ENCODE measurements at regions not wholly inside any gene's neighbourhood (a gene's known extent, or its start where the extent isn't known, plus 50 kb on each side); places are given as distances from the start of the nearest gene placed in this dataset.

- Mint-ChIP-seq H3K4me3 (no peak overlapping the region), H3K9me3 (peaks cover 0 to 5% (median 4%) of the 10 kb centered on the region in 3 donors), H3K4me1 (peaks cover 5 to 15% (median 10%) of the 10 kb centered on the region in 3 donors), H3K27me3 (peaks cover 4 to 21% of the 10 kb centered on the region in 2 donors), H3K27ac (no peak overlapping the region), H3K36me3 (peaks cover 3% of the 10 kb centered on the region)
- Histone ChIP-seq H3K36me3 (ENCODE audit: control insufficient read depth in 2 of 2, extremely low read depth in 1 of 2, insufficient read depth in 1 of 2, low read length in 1 of 2) (no peaks in the 10 kb centered on the region), H3K27me3 (replicated peaks in 1 of 2; ENCODE audit: control insufficient read depth in 2 of 2, extremely low read depth in 1 of 2, insufficient read depth in 2 of 2, low read length in 1 of 2) (peaks cover 0 to 24% of the 10 kb centered on the region in 2 experiments), H3K4me3 (ENCODE audit: control insufficient read depth in 1 of 2, extremely low read depth in 1 of 2, low read length in 1 of 2) (no peak overlapping the region), H3K9me3 (no peaks in the 10 kb centered on the region), H3K27ac (ENCODE audit: low read length) (no peak overlapping the region), H3K4me1 (ENCODE audit: control insufficient read depth in 1 of 2, extremely low read depth in 1 of 2, insufficient read depth in 2 of 2, low read length in 2 of 2) (peaks cover 0 to 6% of the 10 kb centered on the region in 2 experiments)
- WGBS (ENCODE audit: insufficient coverage): 91% methylated on average over 2 of the region's 5 CpGs
- POLR2A ChIA-PET: no interaction called here
- CTCF ChIA-PET: no interaction called here
- DNase-seq (no peak), ATAC-seq (replicated peaks in 1 of 4) (no peak)
These were observed 393.4 kb downstream of the SEC14L1 start for GRCh38 chr17:77534137-77534536.

- ChIA-PET POLR2A (interaction anchor here in 1 of 2 donors (0.6 kb wide), 1 partner anchor 433 kb away, joined by 3 read pairs; no protein-coding TSS in a partner anchor), CTCF (no interaction called here)
- peaks cover 0 to 18% of the 10 kb centered on the region in 2 donors for H3K27me3 Mint-ChIP-seq
- peaks cover 7 to 11% (median 9%) of the 10 kb centered on the region in 3 donors for H3K4me1 Mint-ChIP-seq
- H3K36me3 Mint-ChIP-seq: peaks cover 3% of the 10 kb centered on the region
- H3K9me3 ChIP-seq: no peaks in the 10 kb centered on the region
- no peak for DNase-seq
- H3K27ac ChIP-seq (ENCODE audit: low read length): no peak overlapping the region
- peak in 2 of 4 experiments; percentile 48 to 60 for ATAC-seq (replicated peaks in 1 of 4)
- no peak overlapping the region for H3K27ac Mint-ChIP-seq
- H3K4me1 ChIP-seq (ENCODE audit: control insufficient read depth in 1 of 2, extremely low read depth in 1 of 2, insufficient read depth in 2 of 2, low read length in 2 of 2): peaks cover 0 to 4% of the 10 kb centered on the region in 2 experiments
- WGBS (ENCODE audit: insufficient coverage): 38% methylated on average over 6 of the region's 10 CpGs
- H3K9me3 Mint-ChIP-seq: peaks cover 0 to 5% (median 4%) of the 10 kb centered on the region in 3 donors
- peaks cover 0 to 17% of the 10 kb centered on the region in 2 experiments for H3K27me3 ChIP-seq (replicated peaks in 1 of 2; ENCODE audit: control insufficient read depth in 2 of 2, extremely low read depth in 1 of 2, insufficient read depth in 2 of 2, low read length in 1 of 2)
- H3K4me3 ChIP-seq (ENCODE audit: control insufficient read depth in 1 of 2, extremely low read depth in 1 of 2, low read length in 1 of 2): no peak overlapping the region
- H3K4me3 Mint-ChIP-seq: no peak overlapping the region
- H3K36me3 ChIP-seq (ENCODE audit: control insufficient read depth in 2 of 2, extremely low read depth in 1 of 2, insufficient read depth in 1 of 2, low read length in 1 of 2): no peaks in the 10 kb centered on the region
These were observed 394.7 kb downstream of the SEC14L1 start for GRCh38 chr17:77535435-77535834.

GRCh38 chr17:77535892-77536291, 395.1 kb downstream of the SEC14L1 start:
- H3K9me3 ChIP-seq: no peaks in the 10 kb centered on the region
- ChIA-PET CTCF (no interaction called here), POLR2A (interaction anchor here in 1 of 2 donors (0.6 kb wide), 1 partner anchor 433 kb away, joined by 3 read pairs; no protein-coding TSS in a partner anchor)
- no peak overlapping the region for H3K4me3 ChIP-seq (ENCODE audit: control insufficient read depth in 1 of 2, extremely low read depth in 1 of 2, low read length in 1 of 2)
- Mint-ChIP-seq H3K27ac (no peak overlapping the region), H3K9me3 (peaks cover 0 to 5% (median 4%) of the 10 kb centered on the region in 3 donors), H3K36me3 (peaks cover 3% of the 10 kb centered on the region), H3K27me3 (peaks cover 0 to 14% of the 10 kb centered on the region in 2 donors), H3K4me1 (peaks cover 7 to 11% (median 10%) of the 10 kb centered on the region in 3 donors), H3K4me3 (no peak overlapping the region)
- peaks cover 0 to 4% of the 10 kb centered on the region in 2 experiments for H3K4me1 ChIP-seq (ENCODE audit: control insufficient read depth in 1 of 2, extremely low read depth in 1 of 2, insufficient read depth in 2 of 2, low read length in 2 of 2)
- H3K27ac ChIP-seq (ENCODE audit: low read length): no peak overlapping the region
- no peaks in the 10 kb centered on the region for H3K36me3 ChIP-seq (ENCODE audit: control insufficient read depth in 2 of 2, extremely low read depth in 1 of 2, insufficient read depth in 1 of 2, low read length in 1 of 2)
- peaks cover 0 to 18% of the 10 kb centered on the region in 2 experiments for H3K27me3 ChIP-seq (replicated peaks in 1 of 2; ENCODE audit: control insufficient read depth in 2 of 2, extremely low read depth in 1 of 2, insufficient read depth in 2 of 2, low read length in 1 of 2)
- no CpG with 5 or more reads among the region's 6 CpGs for WGBS (ENCODE audit: insufficient coverage)
- ATAC-seq (replicated peaks in 1 of 4) (no peak), DNase-seq (no peak)

- Histone ChIP-seq H3K4me1 (ENCODE audit: control insufficient read depth in 1 of 2, extremely low read depth in 1 of 2, insufficient read depth in 2 of 2, low read length in 2 of 2) (peaks cover 0 to 5% of the 10 kb centered on the region in 2 experiments), H3K4me3 (ENCODE audit: control insufficient read depth in 1 of 2, extremely low read depth in 1 of 2, low read length in 1 of 2) (no peak overlapping the region), H3K36me3 (ENCODE audit: control insufficient read depth in 2 of 2, extremely low read depth in 1 of 2, insufficient read depth in 1 of 2, low read length in 1 of 2) (no peaks in the 10 kb centered on the region), H3K27ac (ENCODE audit: low read length) (no peak overlapping the region), H3K9me3 (no peaks in the 10 kb centered on the region), H3K27me3 (replicated peaks in 1 of 2; ENCODE audit: control insufficient read depth in 2 of 2, extremely low read depth in 1 of 2, insufficient read depth in 2 of 2, low read length in 1 of 2) (peaks cover 0 to 28% of the 10 kb centered on the region in 2 experiments)
- ATAC-seq (replicated peaks in 1 of 4) (no peak), DNase-seq (no peak)
- H3K27me3 Mint-ChIP-seq: peaks cover 3 to 11% of the 10 kb centered on the region in 2 donors
- ChIA-PET POLR2A (no interaction called here), CTCF (no interaction called here)
- no peak overlapping the region for H3K27ac Mint-ChIP-seq
- H3K9me3 Mint-ChIP-seq: peaks cover 0 to 5% (median 4%) of the 10 kb centered on the region in 3 donors
- peaks cover 7 to 11% (median 10%) of the 10 kb centered on the region in 3 donors for H3K4me1 Mint-ChIP-seq
- no peak overlapping the region for H3K4me3 Mint-ChIP-seq
- peaks cover 3% of the 10 kb centered on the region for H3K36me3 Mint-ChIP-seq
- 74% methylated on average over 4 of the region's 7 CpGs for WGBS (ENCODE audit: insufficient coverage)
These were observed 396.8 kb downstream of the SEC14L1 start for GRCh38 chr17:77537566-77537965.

GRCh38 chr17:77540531-77540930, 399.8 kb downstream of the SEC14L1 start:
- Mint-ChIP-seq H3K27me3 (peaks cover 3 to 11% of the 10 kb centered on the region in 2 donors), H3K27ac (no peak overlapping the region), H3K36me3 (no peaks in the 10 kb centered on the region), H3K4me1 (peaks cover 6 to 10% (median 6%) of the 10 kb centered on the region in 3 donors), H3K9me3 (no peaks in the 10 kb centered on the region), H3K4me3 (no peak overlapping the region)
- no peaks in the 10 kb centered on the region for H3K9me3 ChIP-seq
- 88% methylated on average over 9 of the region's 11 CpGs for WGBS (ENCODE audit: insufficient coverage)
- ChIA-PET CTCF (no interaction called here), POLR2A (no interaction called here)
- no peaks in the 10 kb centered on the region for H3K36me3 ChIP-seq (ENCODE audit: control insufficient read depth in 2 of 2, extremely low read depth in 1 of 2, insufficient read depth in 1 of 2, low read length in 1 of 2)
- peaks cover 0 to 37% of the 10 kb centered on the region in 2 experiments for H3K27me3 ChIP-seq (replicated peaks in 1 of 2; ENCODE audit: control insufficient read depth in 2 of 2, extremely low read depth in 1 of 2, insufficient read depth in 2 of 2, low read length in 1 of 2)
- no peak overlapping the region for H3K27ac ChIP-seq (ENCODE audit: low read length)
- no peak for DNase-seq
- H3K4me3 ChIP-seq (ENCODE audit: control insufficient read depth in 1 of 2, extremely low read depth in 1 of 2, low read length in 1 of 2): no peak overlapping the region
- no peak for ATAC-seq (replicated peaks in 1 of 4)
- peaks cover 0 to 6% of the 10 kb centered on the region in 2 experiments for H3K4me1 ChIP-seq (ENCODE audit: control insufficient read depth in 1 of 2, extremely low read depth in 1 of 2, insufficient read depth in 2 of 2, low read length in 2 of 2)

- Histone ChIP-seq H3K4me1 (ENCODE audit: control insufficient read depth in 1 of 2, extremely low read depth in 1 of 2, insufficient read depth in 2 of 2, low read length in 2 of 2) (peaks cover 0 to 5% of the 10 kb centered on the region in 2 experiments), H3K9me3 (no peaks in the 10 kb centered on the region), H3K27ac (ENCODE audit: low read length) (no peak overlapping the region), H3K36me3 (ENCODE audit: control insufficient read depth in 2 of 2, extremely low read depth in 1 of 2, insufficient read depth in 1 of 2, low read length in 1 of 2) (no peaks in the 10 kb centered on the region), H3K4me3 (ENCODE audit: control insufficient read depth in 1 of 2, extremely low read depth in 1 of 2, low read length in 1 of 2) (no peak overlapping the region), H3K27me3 (replicated peaks in 1 of 2; ENCODE audit: control insufficient read depth in 2 of 2, extremely low read depth in 1 of 2, insufficient read depth in 2 of 2, low read length in 1 of 2) (peaks cover 0 to 36% of the 10 kb centered on the region in 2 experiments)
- Mint-ChIP-seq H3K36me3 (no peaks in the 10 kb centered on the region), H3K9me3 (no peaks in the 10 kb centered on the region), H3K4me1 (peaks cover 1 to 10% (median 2%) of the 10 kb centered on the region in 3 donors), H3K4me3 (no peak overlapping the region), H3K27ac (no peak overlapping the region), H3K27me3 (peaks cover 3 to 11% of the 10 kb centered on the region in 2 donors)
- ChIA-PET CTCF (no interaction called here), POLR2A (interaction anchor here in 1 of 2 donors (0.6 kb wide), 1 partner anchor 14 kb away, joined by 3 read pairs; no protein-coding TSS in a partner anchor)
- ATAC-seq (replicated peaks in 1 of 4) (no peak), DNase-seq (no peak)
- 79% methylated on average over 7 of the region's 15 CpGs for WGBS (ENCODE audit: insufficient coverage)
These were observed 400.2 kb downstream of the SEC14L1 start for GRCh38 chr17:77540975-77541374.
